ENCODE measurements at regions not wholly inside any gene's neighbourhood (a gene's known extent, or its start where the extent isn't known, plus 50 kb on each side); places are given as distances from the start of the nearest gene placed in this dataset.

GRCh38 chr2:22683914-22684313 is 701.1 kb upstream of the KLHL29 start:
- DNase-seq, result no peak
- intact Hi-C loops (cut with DNase I; ENCODE audit: low total_unique reads), result no loop called here

GRCh38 chr2:22690096-22690495 is 694.9 kb upstream of the KLHL29 start:
- intact Hi-C loops (cut with DNase I; ENCODE audit: low total_unique reads), result no loop called here
- no peak for TF ChIP-seq CTCF (IDR thresholded peaks at IDR 0.05)

More at GRCh38 chr2:22683914-22684313, 701.1 kb upstream of the KLHL29 start:
- H3K4me1 ChIP-seq, result no peaks in the 10 kb centered on the region
- peaks cover 0 to 4% (median 0%) of the 10 kb centered on the region in 3 donors for H3K9me3 ChIP-seq
- H3K36me3 ChIP-seq, result no peaks in the 10 kb centered on the region
- TF ChIP-seq CTCF (IDR thresholded peaks at IDR 0.05), result no peak
- no peak overlapping the region for H3K27ac ChIP-seq
- H3K27me3 ChIP-seq, result no peaks in the 10 kb centered on the region
- H3K4me3 ChIP-seq, result no peak overlapping the region

GRCh38 chr2:22691666-22692065 is 693.3 kb upstream of the KLHL29 start:
- Histone ChIP-seq H3K27ac (no peak overlapping the region), H3K9me3 (peaks cover 0 to 4% (median 0%) of the 10 kb centered on the region in 3 donors)

More at GRCh38 chr2:22690096-22690495, 694.9 kb upstream of the KLHL29 start:
- no peak overlapping the region for H3K27ac ChIP-seq
- H3K27me3 ChIP-seq, result no peaks in the 10 kb centered on the region
- no peaks in the 10 kb centered on the region for H3K36me3 ChIP-seq
- DNase-seq, result no peak
- no peaks in the 10 kb centered on the region for H3K4me1 ChIP-seq
- H3K4me3 ChIP-seq, result no peak overlapping the region
- peaks cover 0 to 4% (median 0%) of the 10 kb centered on the region in 3 donors for H3K9me3 ChIP-seq

GRCh38 chr2:22692746-22693145 is 692.2 kb upstream of the KLHL29 start:
- no peaks in the 10 kb centered on the region for H3K27me3 ChIP-seq
- DNase-seq, result no peak
- no peaks in the 10 kb centered on the region for H3K4me1 ChIP-seq
- H3K4me3 ChIP-seq, result no peak overlapping the region
- no peaks in the 10 kb centered on the region for H3K9me3 ChIP-seq
- intact Hi-C loops (cut with DNase I; ENCODE audit: low total_unique reads), result no loop called here
- no peak for TF ChIP-seq CTCF (IDR thresholded peaks at IDR 0.05)
- no peak overlapping the region for H3K27ac ChIP-seq
- H3K36me3 ChIP-seq, result no peaks in the 10 kb centered on the region

More at GRCh38 chr2:22691666-22692065, 693.3 kb upstream of the KLHL29 start:
- H3K4me1 ChIP-seq, result no peaks in the 10 kb centered on the region
- no peak for DNase-seq
- no peak overlapping the region for H3K4me3 ChIP-seq
- H3K27me3 ChIP-seq, result no peaks in the 10 kb centered on the region
- no peak for TF ChIP-seq CTCF (IDR thresholded peaks at IDR 0.05)
- intact Hi-C loops (cut with DNase I; ENCODE audit: low total_unique reads), result no loop called here
- H3K36me3 ChIP-seq, result no peaks in the 10 kb centered on the region

GRCh38 chr2:22694300-22694699 is 690.7 kb upstream of the KLHL29 start:
- Histone ChIP-seq H3K27ac (no peak overlapping the region), H3K27me3 (no peaks in the 10 kb centered on the region), H3K36me3 (no peaks in the 10 kb centered on the region), H3K9me3 (no peaks in the 10 kb centered on the region), H3K4me3 (no peak overlapping the region), H3K4me1 (no peaks in the 10 kb centered on the region)
- intact Hi-C loops (cut with DNase I; ENCODE audit: low total_unique reads), result no loop called here
- TF ChIP-seq CTCF (IDR thresholded peaks at IDR 0.05), result no peak
- no peak for DNase-seq

- Histone ChIP-seq H3K9me3 (no peaks in the 10 kb centered on the region), H3K36me3 (no peaks in the 10 kb centered on the region), H3K27me3 (no peaks in the 10 kb centered on the region), H3K4me3 (no peak overlapping the region), H3K27ac (no peak overlapping the region), H3K4me1 (no peaks in the 10 kb centered on the region)
- TF ChIP-seq CTCF (IDR thresholded peaks at IDR 0.05), result no peak
- intact Hi-C loops (cut with DNase I; ENCODE audit: low total_unique reads), result no loop called here
- no peak for DNase-seq
Observed at GRCh38 chr2:22694856-22695255, 690.1 kb upstream of the KLHL29 start.
